K562 (cell line): ENCODE measurements at regions not wholly inside any gene's neighbourhood (a gene's known extent, or its start where the extent isn't known, plus 50 kb on each side); places are given as distances from the start of the nearest gene placed in this dataset.

Source experiments
- ATAC-seq: fragments of 200-7000 bp; cut with Tn5 transposase; 3 replicates; pipeline ENCODE4 v1.9.1; 2020; ENCODE audit warnings: moderate library complexity
- BruUV-seq: library from RNA; stranded (reverse); fragments of 400-500 nt; replicated peaks from 2 replicates; lab custom pipeline; 2021; lab: Mats Ljungman, UMichigan
- CTCF ChIA-PET: fragments of 300-600 bp; formaldehyde crosslinking; extraction: SDS; loops from one replicate; lab custom pipeline; 2021; ENCODE audit warnings: low intra/inter-chr PET ratio; lab: Yijun Ruan, JAX
- POLR2A ChIA-PET: fragments of 300-600, 350-650 bp; sonication (Branson Sonifier 250); formaldehyde crosslinking; extraction: SDS; loops from one replicate; lab custom pipeline; 2021; ENCODE audit warnings: antibody characterized with exemption, inconsistent platforms; lab: Yijun Ruan, JAX
- DNase-seq, 4 experiments: peaks; one replicate each; pipeline versions ENCODE4 v3.0.0 to v3.0.0-alpha.2; 2011 to 2018; ENCODE audit warnings: low spot score in 3 of 4, mixed read lengths in 3 of 4; ENCODE audit errors: extremely low read depth in 1 of 4
- FAIRE-seq: peaks from 2 replicates; lab custom pipeline; 2011; peaks lifted over from hg19 to GRCh38; lab: Jason Lieb, UNC
- H2AFZ ChIP-seq: 2 replicates; pipeline ENCODE4 v1.6.0; 2011; ENCODE audit warnings: low read depth, low read length, control low read depth, inconsistent platforms
- H3K27ac ChIP-seq: fragments of 200-600 bp; 3 replicates; pipeline ENCODE4 v1.8.0; 2011; ENCODE audit warnings: low read depth, mild to moderate bottlenecking, control low read depth, inconsistent platforms, low read length, moderate library complexity, mixed read lengths; ENCODE audit errors: extremely low read depth
- H3K27me3 ChIP-seq, 2 experiments: fragments of 300-600 bp in 1 of 2; 2 replicates in 1 of 2; 3 replicates in 1 of 2; pipeline versions ENCODE4 v1.6.0 to v1.8.0; 2011; ENCODE audit warnings: inconsistent platforms in 2 of 2, low read length in 2 of 2, mild to moderate bottlenecking in 1 of 2, mixed read lengths in 1 of 2, moderate library complexity in 1 of 2; ENCODE audit not compliant: control insufficient read depth in 2 of 2, insufficient read depth in 2 of 2
- H3K36me3 ChIP-seq: fragments of 300-600 bp; 3 replicates; pipeline ENCODE4 v1.8.0; 2011; ENCODE audit warnings: mild to moderate bottlenecking, low read length, inconsistent platforms; ENCODE audit not compliant: control insufficient read depth, insufficient read depth
- H3K4me1 ChIP-seq, 2 experiments: fragments of 200-600 bp in 1 of 2; replicated peaks in 1 of 2; 2 replicates in 1 of 2; 3 replicates in 1 of 2; pipeline versions ENCODE4 v1.5.1 to v1.8.0; 2011; ENCODE audit warnings: inconsistent platforms in 2 of 2, low read length in 2 of 2, mild to moderate bottlenecking in 1 of 2, mixed read lengths in 1 of 2, moderate library complexity in 1 of 2; ENCODE audit not compliant: control insufficient read depth in 2 of 2, insufficient read depth in 2 of 2
- H3K4me2 ChIP-seq: 2 replicates; pipeline ENCODE4 v1.6.1; 2011; ENCODE audit warnings: low read length, control low read depth, inconsistent platforms, mixed read lengths; ENCODE audit not compliant: insufficient read depth
- H3K4me3 ChIP-seq: fragments of 200-600 bp; sonication (generic), shearing (Covaris generic); 2 replicates; pipeline ENCODE4 v1.5.1; 2016; ENCODE audit warnings: control low read depth, inconsistent platforms
- H3K79me2 ChIP-seq: fragments of 200-600 bp; 3 replicates; pipeline ENCODE4 v1.8.0; 2011; ENCODE audit warnings: low read length, inconsistent platforms; ENCODE audit not compliant: control insufficient read depth, insufficient read depth
- H3K9ac ChIP-seq, 2 experiments: 2 replicates each; pipeline versions ENCODE4 v1.6.0 to v1.6.1; 2011; ENCODE audit warnings: low read depth in 2 of 2, low read length in 2 of 2, control low read depth in 1 of 2, inconsistent platforms in 1 of 2, mild to moderate bottlenecking in 1 of 2, mixed read lengths in 1 of 2; ENCODE audit not compliant: insufficient read depth in 1 of 2
- H3K9me1 ChIP-seq: one replicate; pipeline ENCODE4 v1.6.0; 2011; ENCODE audit warnings: inconsistent platforms, mild to moderate bottlenecking, low read length, moderate library complexity; ENCODE audit not compliant: control insufficient read depth, insufficient read depth
- H3K9me3 ChIP-seq: replicated peaks from 2 replicates; pipeline ENCODE4 v1.5.1; 2011; ENCODE audit warnings: low read depth, low read length, inconsistent platforms; ENCODE audit not compliant: control insufficient read depth, insufficient read depth
- H4K20me1 ChIP-seq: replicated peaks from 2 replicates; pipeline ENCODE4 v1.6.1; 2011; ENCODE audit warnings: low read length, inconsistent platforms, mixed read lengths; ENCODE audit not compliant: control insufficient read depth, insufficient read depth
- ATF7 ChIP-seq: fragments of 450-650 bp; IDR thresholded peaks from 2 replicates; pipeline ENCODE4 v1.7.1; 2014; ENCODE audit warnings: mild to moderate bottlenecking, moderate library complexity
- BMI1 ChIP-seq: fragments of 150-350 bp; IDR thresholded peaks from 2 replicates; pipeline ENCODE4 v1.6.1; 2014; ENCODE audit warnings: low read length
- C11orf30 ChIP-seq: fragments of 450-650 bp; IDR thresholded peaks from 2 replicates; pipeline ENCODE4 v1.6.1; 2016; ENCODE audit warnings: low read depth, mild to moderate bottlenecking
- CEBPB ChIP-seq: fragments of 450-650 bp; IDR thresholded peaks from 2 replicates; pipeline ENCODE4 v1.6.1; 2016; ENCODE audit warnings: missing genetic modification characterization, missing compliant biosample characterization
- CREB3L1 ChIP-seq: fragments of 450-650 bp; IDR thresholded peaks from 2 replicates; pipeline ENCODE4 v1.6.1; 2014; ENCODE audit warnings: low read depth, mild to moderate bottlenecking, moderate library complexity, borderline replicate concordance
- ELK1 ChIP-seq: sonication (generic); formaldehyde crosslinking; IDR thresholded peaks from 2 replicates; pipeline ENCODE4 v1.8.1; 2022; ENCODE audit warnings: missing genetic modification reagents
- GATAD2B ChIP-seq: fragments of 450-650 bp; IDR thresholded peaks from 2 replicates; pipeline ENCODE4 v1.6.1; 2017; ENCODE audit warnings: mild to moderate bottlenecking, borderline replicate concordance
- MITF ChIP-seq: IDR thresholded peaks from 2 replicates; pipeline ENCODE4 v1.6.1; 2014; ENCODE audit warnings: antibody characterized with exemption
- NR3C1 ChIP-seq: sonication (generic); formaldehyde crosslinking; IDR thresholded peaks from 2 replicates; pipeline ENCODE4 v1.8.1; 2022; ENCODE audit warnings: missing genetic modification reagents
- THRB ChIP-seq: fragments of 450-650 bp; formaldehyde crosslinking; conservative IDR thresholded peaks from 2 replicates; pipeline ENCODE4 v1.4.0; 2022; ENCODE audit warnings: mild to moderate bottlenecking, missing genetic modification characterization
- ZNF436 ChIP-seq: fragments of 250-450, 450-650 bp; sonication (Bioruptor Pico); formaldehyde crosslinking; IDR thresholded peaks from 2 replicates; pipeline ENCODE4 v1.7.0; 2020; ENCODE audit warnings: mild to moderate bottlenecking
- WGBS: fragments of 100-300 bp; shearing (Covaris generic); methylation state at CpG from one replicate; pipeline ENCODE4 v1.1.6; 2016; ENCODE audit warnings: low coverage, mixed read lengths; ENCODE audit not compliant: insufficient coverage; ENCODE audit errors: missing lambda C conversion rate; 5-methylcytosine and 5-hydroxymethylcytosine counted together
- in situ Hi-C: fragments of 300-500 bp; cut with MboI; formaldehyde crosslinking; loops from 4 replicates; pipeline ENCODE4 v1.15.0; 2018; ENCODE audit warnings: inconsistent platforms, mixed read lengths
- intact Hi-C: fragments of 100-400 bp; cut with micrococcal nuclease; formaldehyde crosslinking; loops from 2 replicates; pipeline ENCODE4 v1.14.2; 2022

GRCh38 chr13:31878495-31878894 lies 139.2 kb downstream of the RXFP2 start:
- no TSS peak for BruUV-seq
- Histone ChIP-seq H2AFZ (no peak overlapping the region), H3K36me3 (no peaks in the 10 kb centered on the region), H3K79me2 (no peaks in the 10 kb centered on the region), H3K9me1 (no peaks in the 10 kb centered on the region), H3K9me3 (no peaks in the 10 kb centered on the region), H3K4me1 (no peaks in the 10 kb centered on the region), H3K4me2 (no peak overlapping the region), H3K27ac (no peak overlapping the region), H3K9ac (no peak overlapping the region), H3K4me3 (no peak overlapping the region), H3K27me3 (no peaks in the 10 kb centered on the region), H4K20me1 (no peaks in the 10 kb centered on the region)
- CTCF ChIA-PET, result no interaction called here
- POLR2A ChIA-PET, result no interaction called here
- DNase-seq, result no peak
- ATAC-seq, result no peak
- no peak for FAIRE-seq
- TF ChIP-seq GATAD2B, result no peak
- TF ChIP-seq CEBPB (tag), result no peak
- no peak for TF ChIP-seq THRB (CRISPR knock-in tag)
- TF ChIP-seq MITF, result no peak
- TF ChIP-seq ATF7, result no peak
- TF ChIP-seq NR3C1 (CRISPR knock-in tag), result no peak
- TF ChIP-seq BMI1, result no peak
- TF ChIP-seq CREB3L1, result no peak
- TF ChIP-seq ELK1 (CRISPR knock-in tag), result no peak
- TF ChIP-seq C11orf30, result no peak
- no peak for TF ChIP-seq ZNF436
- intact Hi-C loops (no loop called here), in situ Hi-C loops (no loop called here)
- WGBS, result 0% methylated on average over 1 of the region's 1 CpG
